Thymus (tissue), 11 donors: ENCODE measurements at regions not wholly inside any gene's neighbourhood (a gene's known extent, or its start where the extent isn't known, plus 50 kb on each side); places are given as distances from the start of the nearest gene placed in this dataset.

Experiments used
- DNase-seq, 9 donors: peaks; one replicate each; pipeline ENCODE4 v3.0.0-alpha.2; 2013; ENCODE audit warnings: low spot score in 9 of 9, low read depth in 6 of 9, missing footprints in 1 of 9
- H3K27ac ChIP-seq, 2 donors: one replicate each; pipeline ENCODE4 v1.5.1; 2013; ENCODE audit warnings: control low read depth in 1 of 2, low read depth in 1 of 2, low read length in 1 of 2, mild to moderate bottlenecking in 1 of 2, moderate library complexity in 1 of 2
- H3K27me3 ChIP-seq, 2 donors: one replicate each; pipeline ENCODE4 v1.5.1; 2013; ENCODE audit warnings: low read length in 1 of 2; ENCODE audit not compliant: control insufficient read depth in 2 of 2, insufficient read depth in 1 of 2
- H3K36me3 ChIP-seq, 2 donors: one replicate each; pipeline ENCODE4 v1.5.1; 2013; ENCODE audit warnings: low read length in 1 of 2, mild to moderate bottlenecking in 1 of 2, moderate library complexity in 1 of 2; ENCODE audit not compliant: control insufficient read depth in 2 of 2, insufficient read depth in 2 of 2
- H3K4me1 ChIP-seq, 2 donors: one replicate each; pipeline ENCODE4 v1.5.1; 2013; ENCODE audit warnings: low read length in 2 of 2; ENCODE audit not compliant: control insufficient read depth in 2 of 2, insufficient read depth in 2 of 2
- H3K4me3 ChIP-seq, 2 donors: one replicate each; pipeline ENCODE4 v1.5.1; 2013; ENCODE audit warnings: low read length in 2 of 2, control low read depth in 1 of 2, mild to moderate bottlenecking in 1 of 2
- H3K9me3 ChIP-seq, 2 donors: one replicate each; pipeline ENCODE4 v1.5.1; 2013; ENCODE audit warnings: low read length in 1 of 2, mild to moderate bottlenecking in 1 of 2; ENCODE audit not compliant: control insufficient read depth in 2 of 2, insufficient read depth in 1 of 2
- WGBS: extraction: QIAGEN DNeasy Blood & Tissue Kit; methylation state at CpG from one replicate; pipeline ENCODE4 v1.1.7; 2013; 5-methylcytosine and 5-hydroxymethylcytosine counted together
- donor health status: healthy.

DNA sequence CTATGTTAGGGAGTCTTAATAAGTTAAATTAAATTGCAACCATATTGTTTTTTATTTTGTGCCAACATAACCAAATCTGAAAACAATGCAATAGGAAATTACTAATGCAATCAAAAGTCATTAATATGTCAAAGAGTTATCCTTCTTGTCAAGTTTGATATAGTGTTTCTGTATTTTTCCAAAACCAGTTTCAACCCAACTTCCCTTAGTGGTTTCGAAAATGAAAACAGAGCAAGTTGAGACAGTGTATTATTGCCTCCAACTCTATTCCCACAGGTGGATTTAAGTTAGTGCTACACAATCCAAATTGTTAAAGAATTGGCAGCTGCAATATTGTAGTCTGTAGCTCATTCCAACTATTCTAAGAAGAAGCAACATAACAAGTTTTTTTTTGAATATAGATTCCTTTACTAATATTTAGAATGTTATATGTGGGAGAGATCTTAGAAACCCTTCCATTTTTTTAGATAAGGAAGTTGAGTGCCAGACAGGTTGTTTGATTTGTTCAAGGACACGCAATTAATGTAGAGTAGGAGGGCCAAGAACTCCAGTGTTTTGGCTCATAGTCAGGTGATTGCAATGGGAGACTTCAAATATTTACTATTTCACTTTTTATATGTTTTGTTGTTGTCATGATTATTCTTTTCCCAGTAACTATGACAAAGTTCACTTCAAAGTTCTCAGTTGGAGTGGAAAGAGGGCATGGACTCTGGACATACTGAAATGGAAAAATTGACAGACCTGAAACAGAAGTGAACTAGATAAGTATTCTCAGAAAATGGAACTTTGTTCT, 282.4 kb upstream of the HSF2 start:
- no peak for DNase-seq
- no peaks in the 10 kb centered on the region for H3K27me3 ChIP-seq
- no peaks in the 10 kb centered on the region for H3K9me3 ChIP-seq
- no peaks in the 10 kb centered on the region for H3K4me1 ChIP-seq
- H3K36me3 ChIP-seq = no peaks in the 10 kb centered on the region
- WGBS = 57% methylated on average over 2 of the region's 2 CpGs
- H3K4me3 ChIP-seq = no peak overlapping the region
- H3K27ac ChIP-seq = no peak overlapping the region

DNA sequence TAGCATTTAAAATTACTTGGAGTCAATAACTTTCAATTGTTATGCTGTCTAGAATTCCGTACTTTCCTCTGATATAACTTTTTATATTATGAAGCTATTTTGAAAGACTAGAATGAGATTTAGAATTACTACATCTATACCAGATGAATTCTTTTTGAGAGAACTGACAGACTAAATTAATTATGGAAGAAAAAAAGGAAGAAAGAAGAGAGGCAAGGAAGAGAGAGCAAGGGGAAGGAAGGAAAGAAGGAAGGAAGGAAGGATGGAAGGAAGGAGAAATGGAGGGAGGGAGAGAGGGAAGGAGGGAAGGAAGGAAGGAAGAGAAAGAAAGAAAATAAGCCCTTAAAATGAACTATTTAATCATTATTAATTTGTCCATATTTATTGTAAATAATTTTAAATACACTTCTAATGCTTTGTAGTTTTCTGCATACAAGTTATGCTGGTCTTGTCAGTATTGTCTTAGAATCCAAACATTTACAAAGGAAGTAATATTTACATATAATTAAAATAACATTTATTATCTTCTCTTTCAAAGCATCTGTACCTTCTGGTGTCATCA, 280.4 kb upstream of the HSF2 start:
- no peak overlapping the region for H3K27ac ChIP-seq
- 96% methylated on average over 1 of the region's 1 CpG for WGBS
- H3K4me3 ChIP-seq = no peak overlapping the region
- no peaks in the 10 kb centered on the region for H3K27me3 ChIP-seq
- H3K4me1 ChIP-seq = no peaks in the 10 kb centered on the region
- H3K9me3 ChIP-seq = no peaks in the 10 kb centered on the region
- no peaks in the 10 kb centered on the region for H3K36me3 ChIP-seq
- DNase-seq = no peak

DNA sequence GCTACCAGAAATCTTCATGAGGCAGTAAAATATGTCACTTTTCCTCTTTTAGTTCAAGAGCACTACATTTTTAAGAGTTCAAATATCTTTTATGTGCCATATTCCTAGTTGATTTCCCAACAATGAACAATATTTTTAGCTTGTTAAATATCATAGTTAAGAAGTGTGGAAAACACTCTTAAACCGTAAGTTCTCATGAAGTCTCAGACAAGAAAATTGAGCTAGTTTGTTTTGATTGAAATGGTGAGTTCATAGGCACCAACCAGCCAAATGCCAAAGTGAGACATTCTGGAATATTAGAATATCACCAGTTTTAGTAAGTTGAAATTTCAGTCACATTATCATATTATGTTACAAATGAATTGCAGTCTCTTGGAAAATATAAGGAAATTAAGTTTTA, 277.2 kb upstream of the HSF2 start:
- DNase-seq = no peak
- H3K4me1 ChIP-seq = no peaks in the 10 kb centered on the region
- no peak overlapping the region for H3K4me3 ChIP-seq
- H3K36me3 ChIP-seq = no peaks in the 10 kb centered on the region
- H3K9me3 ChIP-seq = no peaks in the 10 kb centered on the region
- no peaks in the 10 kb centered on the region for H3K27me3 ChIP-seq
- H3K27ac ChIP-seq = no peak overlapping the region
- WGBS = 90% methylated on average over 1 of the region's 1 CpG

- Histone ChIP-seq H3K4me3 (no peak overlapping the region), H3K27me3 (no peaks in the 10 kb centered on the region), H3K4me1 (no peaks in the 10 kb centered on the region), H3K9me3 (no peaks in the 10 kb centered on the region), H3K27ac (no peak overlapping the region), H3K36me3 (no peaks in the 10 kb centered on the region)
- DNase-seq = no peak
- 92% methylated on average over 2 of the region's 2 CpGs for WGBS
Measured at GRCh38 chr6:122122686-122123085, 276.8 kb upstream of the HSF2 start.

DNA sequence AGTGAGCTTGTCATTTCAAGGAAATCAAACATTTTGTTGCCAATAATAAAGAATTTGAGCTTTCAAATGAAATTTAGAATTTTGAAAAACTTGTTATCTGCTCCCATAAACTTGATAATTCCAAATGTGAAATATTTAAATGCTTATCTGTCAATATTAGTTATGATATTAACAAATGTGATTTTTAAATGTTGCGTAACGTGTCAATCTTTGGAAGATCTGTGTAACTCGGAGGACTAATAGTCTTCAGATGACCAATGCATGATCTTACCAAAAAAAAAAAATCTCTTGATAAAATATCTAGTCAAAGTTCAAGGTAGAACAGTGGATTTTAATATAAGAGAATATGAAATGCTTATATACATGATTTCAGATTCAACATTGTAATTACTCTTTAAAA, 274.5 kb upstream of the HSF2 start:
- Histone ChIP-seq H3K4me3 (no peak overlapping the region), H3K27ac (no peak overlapping the region), H3K9me3 (no peaks in the 10 kb centered on the region), H3K36me3 (no peaks in the 10 kb centered on the region), H3K27me3 (no peaks in the 10 kb centered on the region), H3K4me1 (no peaks in the 10 kb centered on the region)
- DNase-seq = no peak
- WGBS = 98% methylated on average over 3 of the region's 3 CpGs

- Histone ChIP-seq H3K27ac (no peak overlapping the region), H3K4me1 (no peaks in the 10 kb centered on the region), H3K4me3 (no peak overlapping the region), H3K36me3 (no peaks in the 10 kb centered on the region), H3K9me3 (no peaks in the 10 kb centered on the region), H3K27me3 (no peaks in the 10 kb centered on the region)
- no peak for DNase-seq
- 93% methylated on average over 3 of the region's 3 CpGs for WGBS
Measured at GRCh38 chr6:122126894-122127293, 272.6 kb upstream of the HSF2 start.

GRCh38 chr6:122128445-122128844, 271.0 kb upstream of the HSF2 start:
- H3K27me3 ChIP-seq = no peaks in the 10 kb centered on the region

DNA sequence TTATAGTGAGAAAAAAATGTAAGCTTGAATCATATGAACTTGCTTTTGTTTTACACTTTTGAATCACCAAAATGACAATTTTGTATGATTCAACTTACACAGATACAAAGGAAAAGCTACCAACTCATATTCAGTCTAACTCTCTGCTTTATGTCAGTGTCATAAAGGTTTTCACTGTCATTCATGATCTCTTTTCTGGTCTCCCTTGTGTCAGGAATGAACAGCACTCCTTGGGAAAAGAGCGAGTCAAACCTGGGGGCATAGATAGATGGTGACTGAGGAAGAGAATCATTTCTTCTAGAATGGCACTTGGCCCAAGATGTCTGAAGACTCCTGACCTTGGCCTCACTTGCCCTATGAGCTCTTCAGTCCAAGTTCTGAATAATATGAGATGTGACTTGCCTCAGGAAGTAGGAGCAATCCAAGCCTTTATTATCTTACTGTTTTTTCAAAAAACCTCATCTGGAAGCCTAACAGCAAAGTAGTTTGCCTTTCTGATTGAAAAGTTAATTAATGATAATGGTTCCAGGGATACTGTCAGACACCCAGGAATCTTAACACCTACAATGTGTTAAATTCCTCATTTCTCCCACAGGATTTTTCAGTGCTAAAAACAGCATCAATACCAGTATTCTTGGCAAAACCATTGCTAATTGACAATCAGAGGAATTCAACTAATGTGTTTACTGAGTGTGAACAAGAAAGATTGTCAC, 270.0 kb upstream of the HSF2 start:
- 100% methylated on average over 1 of the region's 1 CpG for WGBS
- H3K4me3 ChIP-seq = no peak overlapping the region

More at GRCh38 chr6:122128445-122128844, 271.0 kb upstream of the HSF2 start:
- DNase-seq = no peak
- H3K4me3 ChIP-seq = no peak overlapping the region
- no peaks in the 10 kb centered on the region for H3K9me3 ChIP-seq
- no peaks in the 10 kb centered on the region for H3K4me1 ChIP-seq
- no peaks in the 10 kb centered on the region for H3K36me3 ChIP-seq
- 95% methylated on average over 1 of the region's 1 CpG for WGBS
- H3K27ac ChIP-seq = no peak overlapping the region

GRCh38 chr6:122130026-122130348, 269.5 kb upstream of the HSF2 start:
- no peak overlapping the region for H3K4me3 ChIP-seq
- 67% methylated on average over 3 of the region's 3 CpGs for WGBS
- no peak overlapping the region for H3K27ac ChIP-seq
- H3K4me1 ChIP-seq = no peaks in the 10 kb centered on the region
- DNase-seq = no peak
- no peaks in the 10 kb centered on the region for H3K27me3 ChIP-seq
- no peaks in the 10 kb centered on the region for H3K9me3 ChIP-seq
- H3K36me3 ChIP-seq = no peaks in the 10 kb centered on the region

More for the DNA sequence above, 270.0 kb upstream of the HSF2 start:
- Histone ChIP-seq H3K27ac (no peak overlapping the region), H3K27me3 (no peaks in the 10 kb centered on the region), H3K4me1 (no peaks in the 10 kb centered on the region), H3K36me3 (no peaks in the 10 kb centered on the region), H3K9me3 (no peaks in the 10 kb centered on the region)
- no peak for DNase-seq
